ENCODE measurements at regions not wholly inside any gene's neighbourhood (a gene's known extent, or its start where the extent isn't known, plus 50 kb on each side); places are given as distances from the start of the nearest gene placed in this dataset.
"Not testable (repeated sequence)": the region's sequence is repeated elsewhere in the genome, so short reads cannot be mapped to it uniquely, and the experiment has no call there.

DNA sequence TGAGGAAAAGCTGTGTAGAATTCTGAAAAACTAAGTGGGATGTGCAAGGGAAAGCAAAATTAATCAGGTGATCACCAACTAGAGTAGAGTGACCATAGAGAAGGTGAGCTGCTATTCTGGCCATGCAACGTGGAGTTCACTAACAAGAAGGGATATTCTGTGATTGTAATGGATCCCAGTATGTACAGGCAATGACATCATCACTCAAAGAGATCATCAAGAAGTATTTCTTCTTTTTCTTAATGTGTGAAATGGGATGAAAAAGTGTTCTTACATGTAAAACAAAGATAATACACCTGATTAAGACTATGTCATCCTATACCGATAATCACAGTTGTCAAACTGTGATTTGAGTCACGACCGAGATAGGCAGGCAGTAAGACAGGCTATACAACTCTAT, 101.2 kb downstream of the SMPDL3A start:
- Histone ChIP-seq H3K27me3 (no peaks in the 10 kb centered on the region), H3K27ac (no peak overlapping the region), H3K4me1 (no peaks in the 10 kb centered on the region), H3K36me3 (no peaks in the 10 kb centered on the region), H3K9me3 (no peaks in the 10 kb centered on the region), H3K9ac (no peak overlapping the region), H3K4me3 (no peak overlapping the region), H3K4me2 (no peak overlapping the region), H4K20me1 (no peaks in the 10 kb centered on the region)
- TF ChIP-seq Cebpa-rat (IDR thresholded peaks at IDR 0.05), result no peak

GRCh38 chr6:122894791-122895190, 101.2 kb upstream of the CLVS2 start:
- no peak overlapping the region for H3K9ac ChIP-seq
- no peaks in the 10 kb centered on the region for H4K20me1 ChIP-seq
- H3K36me3 ChIP-seq, result no peaks in the 10 kb centered on the region
- no peak overlapping the region for H3K4me3 ChIP-seq
- H3K27ac ChIP-seq, result no peak overlapping the region
- no peaks in the 10 kb centered on the region for H3K27me3 ChIP-seq
- no peaks in the 10 kb centered on the region for H3K4me1 ChIP-seq
- H3K9me3 ChIP-seq, result no peaks in the 10 kb centered on the region
- no peak for TF ChIP-seq Cebpa-rat (IDR thresholded peaks at IDR 0.05)
- H3K4me2 ChIP-seq, result no peak overlapping the region

DNA sequence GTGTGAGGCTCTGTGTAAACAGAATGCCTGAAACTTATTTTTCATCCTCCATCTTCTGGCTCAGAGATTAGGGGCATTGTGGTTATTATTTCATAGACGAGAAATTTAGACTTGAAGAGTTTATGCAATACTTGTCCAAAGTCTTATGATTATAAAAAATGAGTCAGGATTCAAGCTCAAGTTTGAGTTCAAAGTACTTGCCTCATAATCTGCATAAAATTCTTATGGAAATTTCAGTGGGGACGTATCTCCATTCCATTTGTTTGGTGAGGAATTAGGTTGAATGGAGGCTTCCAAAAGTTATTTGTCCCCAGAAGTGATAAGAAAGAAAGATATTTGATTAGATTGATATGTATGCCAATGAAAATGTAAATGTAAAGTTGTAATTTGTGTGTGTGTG, 93.7 kb upstream of the CLVS2 start:
- H3K9me3 ChIP-seq, result no peaks in the 10 kb centered on the region

DNA sequence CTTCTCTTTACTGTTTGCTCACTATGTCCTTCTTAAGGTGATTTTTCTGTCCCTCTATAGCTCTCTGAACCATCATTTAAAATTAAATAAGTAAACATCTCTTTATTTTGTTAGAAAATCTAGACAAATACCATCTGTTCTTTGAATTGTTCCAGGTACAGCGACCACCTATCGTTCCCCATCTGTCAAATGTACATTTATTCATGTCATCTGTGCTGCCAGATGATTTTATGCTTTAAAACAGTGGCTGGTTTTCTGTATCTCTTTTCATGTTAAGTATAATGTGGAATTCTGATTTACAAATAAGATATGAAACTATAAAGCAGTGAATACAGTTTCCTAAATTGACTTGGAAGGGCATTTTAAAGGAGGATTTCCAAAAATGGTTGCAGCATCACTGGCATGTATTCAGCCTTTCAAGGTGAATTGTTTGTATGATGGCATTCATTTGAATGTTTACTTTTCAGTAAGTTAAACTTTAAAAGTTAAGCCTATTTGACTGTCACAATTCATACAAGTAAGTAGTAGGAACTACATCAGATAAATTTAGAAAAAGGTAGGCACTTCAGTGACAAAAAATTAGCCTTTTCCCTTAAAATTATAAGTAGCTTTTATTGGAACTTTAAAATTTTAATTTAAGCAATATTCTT, 92.6 kb upstream of the CLVS2 start:
- Histone ChIP-seq H3K9me3 (no peaks in the 10 kb centered on the region), H3K27me3 (no peaks in the 10 kb centered on the region), H3K36me3 (no peaks in the 10 kb centered on the region), H4K20me1 (no peaks in the 10 kb centered on the region), H3K4me1 (no peaks in the 10 kb centered on the region), H3K9ac (no peak overlapping the region), H3K4me3 (no peak overlapping the region), H3K4me2 (no peak overlapping the region), H3K27ac (no peak overlapping the region)
- TF ChIP-seq Cebpa-rat (IDR thresholded peaks at IDR 0.05), result no peak

More for the DNA sequence above, 93.7 kb upstream of the CLVS2 start:
- Histone ChIP-seq H3K4me1 (no peaks in the 10 kb centered on the region), H4K20me1 (no peaks in the 10 kb centered on the region), H3K27me3 (no peaks in the 10 kb centered on the region), H3K27ac (no peak overlapping the region), H3K4me3 (no peak overlapping the region), H3K36me3 (no peaks in the 10 kb centered on the region), H3K4me2 (no peak overlapping the region), H3K9ac (no peak overlapping the region)
- TF ChIP-seq Cebpa-rat (IDR thresholded peaks at IDR 0.05), result no peak

- no peaks in the 10 kb centered on the region for H3K36me3 ChIP-seq
- no peak overlapping the region for H3K4me2 ChIP-seq
- no peak overlapping the region for H3K9ac ChIP-seq
- no peaks in the 10 kb centered on the region for H3K27me3 ChIP-seq
- H3K4me3 ChIP-seq, result no peak overlapping the region
- H3K4me1 ChIP-seq, result no peaks in the 10 kb centered on the region
- H3K27ac ChIP-seq, result no peak overlapping the region
- H3K9me3 ChIP-seq, result no peaks in the 10 kb centered on the region
- no peak for TF ChIP-seq Cebpa-rat (IDR thresholded peaks at IDR 0.05)
- H4K20me1 ChIP-seq, result no peaks in the 10 kb centered on the region
Measured at GRCh38 chr6:122904166-122904565, 91.9 kb upstream of the CLVS2 start.

DNA sequence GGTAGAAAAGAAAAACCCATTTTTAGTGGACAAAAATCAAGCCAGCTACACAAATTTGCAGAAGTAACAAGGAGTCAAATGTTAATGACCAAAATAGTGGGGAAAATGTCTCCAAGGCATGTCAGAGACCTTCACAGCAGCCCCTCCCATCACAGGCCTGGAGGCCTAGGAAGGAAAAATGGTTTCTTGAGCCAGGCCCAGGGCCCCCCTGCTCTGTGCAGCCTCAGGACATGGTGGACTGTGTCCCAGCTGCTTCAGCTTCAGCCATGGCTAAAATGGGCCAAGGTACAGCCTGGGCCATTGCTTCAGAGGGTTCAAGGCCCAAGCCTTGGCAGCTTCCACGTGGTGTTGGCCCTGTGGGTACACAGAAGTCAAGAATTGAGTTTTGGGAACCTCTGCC, 82.5 kb upstream of the CLVS2 start:
- TF ChIP-seq Cebpa-rat (IDR thresholded peaks at IDR 0.05), result no peak
- Histone ChIP-seq H3K27ac (no peak overlapping the region), H4K20me1 (no peaks in the 10 kb centered on the region), H3K4me2 (no peak overlapping the region), H3K4me1 (no peaks in the 10 kb centered on the region), H3K9me3 (peaks cover 9% of the 10 kb centered on the region), H3K36me3 (no peaks in the 10 kb centered on the region), H3K4me3 (no peak overlapping the region), H3K9ac (no peak overlapping the region), H3K27me3 (no peaks in the 10 kb centered on the region)

DNA sequence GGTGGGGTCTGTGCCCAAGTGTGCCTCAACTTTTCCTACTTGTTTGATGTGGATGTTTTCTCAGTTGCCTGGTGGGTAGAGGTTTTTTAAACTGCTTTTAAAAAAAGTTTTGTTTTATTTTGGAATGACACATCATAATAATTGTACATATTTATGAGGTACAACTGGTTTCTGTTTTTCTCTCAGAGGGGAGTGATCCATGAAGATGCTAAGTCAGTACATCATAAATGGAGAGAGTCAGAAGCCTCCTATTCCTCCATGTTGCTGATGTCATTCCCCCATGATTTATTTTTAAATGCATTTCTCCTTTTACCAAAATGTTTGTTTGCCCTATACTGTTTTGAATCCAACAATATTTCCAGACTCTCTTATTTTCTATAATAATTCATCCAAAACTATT, 77.3 kb upstream of the CLVS2 start:
- H3K4me2 ChIP-seq, result no peak overlapping the region
- peaks cover 7% of the 10 kb centered on the region for H3K9me3 ChIP-seq
- no peaks in the 10 kb centered on the region for H3K27me3 ChIP-seq
- TF ChIP-seq Cebpa-rat (IDR thresholded peaks at IDR 0.05), result no peak
- H3K9ac ChIP-seq, result no peak overlapping the region
- H3K27ac ChIP-seq, result no peak overlapping the region
- H3K4me3 ChIP-seq, result no peak overlapping the region
- no peaks in the 10 kb centered on the region for H3K4me1 ChIP-seq
- H3K36me3 ChIP-seq, result no peaks in the 10 kb centered on the region
- H4K20me1 ChIP-seq, result no peaks in the 10 kb centered on the region

DNA sequence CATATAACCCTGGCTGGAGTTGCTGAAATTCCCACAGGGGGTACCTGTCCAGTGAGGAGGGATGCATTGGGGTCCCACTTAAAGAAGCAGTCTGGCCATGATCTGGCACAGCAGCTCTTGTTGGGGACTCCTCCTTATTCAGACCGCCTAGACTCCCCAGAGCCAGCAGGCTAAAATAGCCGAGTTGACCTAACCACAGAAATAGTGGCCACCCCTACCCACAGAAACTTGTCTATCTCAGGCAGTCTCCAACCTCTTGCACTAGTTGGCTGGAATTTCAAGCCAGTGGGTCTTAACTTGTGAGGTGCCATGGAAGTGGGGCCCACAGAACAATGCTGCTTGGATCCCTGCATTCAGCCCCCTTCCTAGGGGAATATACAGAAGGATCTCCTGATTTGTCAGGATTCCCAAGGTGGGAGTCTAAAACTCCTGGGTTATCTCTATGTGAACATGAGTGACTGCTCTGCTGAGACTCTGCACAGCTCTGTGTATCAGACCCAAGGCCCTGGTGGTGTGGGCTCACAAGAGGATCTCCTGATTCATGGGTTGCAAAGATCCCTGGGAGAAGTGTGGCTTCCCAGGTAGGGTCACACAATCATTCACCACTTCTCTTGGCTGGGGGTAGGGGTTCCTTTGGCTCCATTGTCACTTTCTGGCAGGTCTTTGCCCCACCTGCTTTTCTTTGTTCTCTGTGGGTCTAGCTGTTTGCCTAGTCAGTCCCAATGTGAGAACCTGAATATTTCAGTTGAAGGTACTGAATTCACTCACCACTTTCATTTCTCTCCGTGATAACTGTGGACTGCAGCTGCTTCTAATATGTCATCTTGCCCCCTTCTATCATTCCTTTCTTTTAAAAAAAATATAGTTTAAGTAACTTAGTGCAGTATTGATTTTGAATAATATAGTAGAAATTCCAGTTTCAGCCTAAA, 65.5 kb upstream of the CLVS2 start:
- H3K27ac ChIP-seq, result no peak overlapping the region
- no peak for TF ChIP-seq Cebpa-rat (IDR thresholded peaks at IDR 0.05)
- no peak overlapping the region for H3K4me3 ChIP-seq
- no peaks in the 10 kb centered on the region for H4K20me1 ChIP-seq
- no peak overlapping the region for H3K9ac ChIP-seq
- no peaks in the 10 kb centered on the region for H3K9me3 ChIP-seq
- peaks cover 9% of the 10 kb centered on the region for H3K4me1 ChIP-seq
- no peaks in the 10 kb centered on the region for H3K27me3 ChIP-seq
- H3K36me3 ChIP-seq, result no peaks in the 10 kb centered on the region
- no peak overlapping the region for H3K4me2 ChIP-seq

- H3K4me3 ChIP-seq, result no peak overlapping the region
- H3K36me3 ChIP-seq, result no peaks in the 10 kb centered on the region
- H3K4me1 ChIP-seq, result peaks cover 9% of the 10 kb centered on the region
- no peaks in the 10 kb centered on the region for H4K20me1 ChIP-seq
- H3K9ac ChIP-seq, result no peak overlapping the region
- no peak overlapping the region for H3K27ac ChIP-seq
- H3K27me3 ChIP-seq, result no peaks in the 10 kb centered on the region
- H3K4me2 ChIP-seq, result no peak overlapping the region
- H3K9me3 ChIP-seq, result no peaks in the 10 kb centered on the region
- TF ChIP-seq Cebpa-rat (IDR thresholded peaks at IDR 0.05), result no peak
Measured at GRCh38 chr6:122931916-122932315, 64.1 kb upstream of the CLVS2 start.

- H3K27ac ChIP-seq, H3K27me3 ChIP-seq, H3K9ac ChIP-seq, H3K4me1 ChIP-seq, H4K20me1 ChIP-seq, H3K9me3 ChIP-seq, H3K4me3 ChIP-seq, H3K4me2 ChIP-seq, H3K36me3 ChIP-seq: not testable (repeated sequence)
Measured at GRCh38 chr6:122944936-122945335, 51.1 kb upstream of the CLVS2 start.
